ENCODE measurements at regions not wholly inside any gene's neighbourhood (a gene's known extent, or its start where the extent isn't known, plus 50 kb on each side); places are given as distances from the start of the nearest gene placed in this dataset.
A peak's percentile ranks its signal among the peaks of the same experiment; 100 is the strongest.

- ATAC-seq (ENCODE audit: low FRiP score): no peak
- TF ChIP-seq, protein P1, sequence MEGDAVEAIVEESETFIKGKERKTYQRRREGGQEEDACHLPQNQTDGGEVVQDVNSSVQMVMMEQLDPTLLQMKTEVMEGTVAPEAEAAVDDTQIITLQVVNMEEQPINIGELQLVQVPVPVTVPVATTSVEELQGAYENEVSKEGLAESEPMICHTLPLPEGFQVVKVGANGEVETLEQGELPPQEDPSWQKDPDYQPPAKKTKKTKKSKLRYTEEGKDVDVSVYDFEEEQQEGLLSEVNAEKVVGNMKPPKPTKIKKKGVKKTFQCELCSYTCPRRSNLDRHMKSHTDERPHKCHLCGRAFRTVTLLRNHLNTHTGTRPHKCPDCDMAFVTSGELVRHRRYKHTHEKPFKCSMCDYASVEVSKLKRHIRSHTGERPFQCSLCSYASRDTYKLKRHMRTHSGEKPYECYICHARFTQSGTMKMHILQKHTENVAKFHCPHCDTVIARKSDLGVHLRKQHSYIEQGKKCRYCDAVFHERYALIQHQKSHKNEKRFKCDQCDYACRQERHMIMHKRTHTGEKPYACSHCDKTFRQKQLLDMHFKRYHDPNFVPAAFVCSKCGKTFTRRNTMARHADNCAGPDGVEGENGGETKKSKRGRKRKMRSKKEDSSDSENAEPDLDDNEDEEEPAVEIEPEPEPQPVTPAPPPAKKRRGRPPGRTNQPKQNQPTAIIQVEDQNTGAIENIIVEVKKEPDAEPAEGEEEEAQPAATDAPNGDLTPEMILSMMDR (IDR thresholded peaks at IDR 0.05): no peak
- DNase-seq (ENCODE audit: low spot score): no peak
Observed at GRCh38 chr3:193943851-193944517, 192.0 kb upstream of the HES1 start.

DNA sequence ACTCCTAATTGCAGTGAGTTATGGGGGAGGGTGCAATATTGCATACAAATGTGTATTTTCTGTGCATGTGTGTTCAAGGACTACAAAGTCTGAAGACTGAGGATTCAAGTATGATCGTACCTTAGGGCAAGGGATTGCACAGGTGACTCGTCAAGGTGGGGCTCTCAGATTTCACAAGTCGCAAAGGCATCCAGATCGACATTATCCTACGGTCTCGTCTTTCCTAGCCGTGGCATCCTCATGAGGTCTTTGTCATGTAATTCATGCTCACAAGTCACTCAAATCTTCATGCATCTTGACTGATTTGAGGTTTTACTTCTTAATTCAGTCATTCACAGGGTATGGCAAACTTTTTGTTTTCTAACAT lies 191.4 kb upstream of the HES1 start:
- no peak for DNase-seq (ENCODE audit: low spot score)
- TF ChIP-seq, protein P1 (IDR thresholded peaks at IDR 0.05): no peak
- no peak for ATAC-seq (ENCODE audit: low FRiP score)

DNA sequence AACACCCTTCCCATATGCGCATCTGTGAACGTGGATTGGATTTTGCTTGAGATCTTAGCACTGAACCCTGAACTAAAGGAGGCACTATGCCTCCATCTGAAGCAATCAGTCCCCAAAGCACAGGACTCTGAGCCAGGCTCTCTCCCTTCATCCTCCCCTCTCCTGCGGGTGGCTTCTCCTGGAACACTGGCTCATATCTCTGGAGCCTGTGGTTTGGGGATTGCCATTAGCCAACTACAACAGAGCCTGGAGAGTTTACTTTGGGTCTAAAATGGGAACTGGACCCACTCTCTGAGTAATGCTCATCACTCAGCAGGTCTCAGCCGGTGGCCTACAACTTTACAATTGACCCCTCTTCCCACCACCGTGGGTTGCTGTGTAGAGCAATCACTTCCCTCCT lies 190.8 kb upstream of the HES1 start:
- DNase-seq (ENCODE audit: low spot score) (no peak), ATAC-seq (ENCODE audit: low FRiP score) (no peak)
- TF ChIP-seq, protein P1 (IDR thresholded peaks at IDR 0.05): no peak

- ATAC-seq (ENCODE audit: low FRiP score): peak; percentile 32
- no peak for DNase-seq (ENCODE audit: low spot score)
- TF ChIP-seq, protein P1 (IDR thresholded peaks at IDR 0.05): no peak
Observed at GRCh38 chr3:193946945-193947344, 189.0 kb upstream of the HES1 start.

GRCh38 chr3:193947596-193947995 lies 188.4 kb upstream of the HES1 start:
- peak; percentile 68 for ATAC-seq (ENCODE audit: low FRiP score)
- DNase-seq (ENCODE audit: low spot score): no peak
- TF ChIP-seq, protein P1 (IDR thresholded peaks at IDR 0.05): no peak

DNA sequence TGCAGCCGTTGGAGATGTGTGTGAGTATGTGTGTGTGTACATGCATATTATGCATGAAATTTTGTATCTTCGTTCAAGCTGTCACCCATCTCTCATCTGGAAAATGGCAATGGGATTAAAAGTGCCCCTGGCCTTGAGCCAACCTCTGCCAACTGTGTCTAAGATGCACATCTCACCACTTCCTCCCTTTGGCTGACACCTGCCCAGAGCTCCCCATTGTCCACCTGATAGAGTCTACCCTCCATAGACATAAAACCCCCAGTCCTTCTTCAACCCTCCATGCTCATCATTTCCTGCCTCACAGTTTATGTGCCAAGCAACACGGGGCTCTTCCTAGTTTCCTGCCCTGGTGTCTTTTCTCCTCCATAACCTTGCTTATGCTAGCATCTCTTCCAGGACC lies 187.5 kb upstream of the HES1 start:
- no peak for DNase-seq (ENCODE audit: low spot score)
- no peak for ATAC-seq (ENCODE audit: low FRiP score)
- TF ChIP-seq, protein P1 (IDR thresholded peaks at IDR 0.05): no peak

- ATAC-seq (ENCODE audit: low FRiP score) (no peak), DNase-seq (ENCODE audit: low spot score) (no peak)
- TF ChIP-seq, protein P1 (IDR thresholded peaks at IDR 0.05): no peak
Observed at GRCh38 chr3:193951859-193952258, 184.1 kb upstream of the HES1 start.
